HG03097 (cell line): ENCODE measurements at regions not wholly inside any gene's neighbourhood (a gene's known extent, or its start where the extent isn't known, plus 50 kb on each side); places are given as distances from the start of the nearest gene placed in this dataset.
"Not testable (repeated sequence)": the region's sequence is repeated elsewhere in the genome, so short reads cannot be mapped to it uniquely, and the experiment has no call there.

Experiments
- ATAC-seq: cut with Tn5 transposase; IDR thresholded peaks from one replicate; pipeline ENCODE4 v1.9.1; 2021; ENCODE audit not compliant: unreplicated experiment, low FRiP score

DNA sequence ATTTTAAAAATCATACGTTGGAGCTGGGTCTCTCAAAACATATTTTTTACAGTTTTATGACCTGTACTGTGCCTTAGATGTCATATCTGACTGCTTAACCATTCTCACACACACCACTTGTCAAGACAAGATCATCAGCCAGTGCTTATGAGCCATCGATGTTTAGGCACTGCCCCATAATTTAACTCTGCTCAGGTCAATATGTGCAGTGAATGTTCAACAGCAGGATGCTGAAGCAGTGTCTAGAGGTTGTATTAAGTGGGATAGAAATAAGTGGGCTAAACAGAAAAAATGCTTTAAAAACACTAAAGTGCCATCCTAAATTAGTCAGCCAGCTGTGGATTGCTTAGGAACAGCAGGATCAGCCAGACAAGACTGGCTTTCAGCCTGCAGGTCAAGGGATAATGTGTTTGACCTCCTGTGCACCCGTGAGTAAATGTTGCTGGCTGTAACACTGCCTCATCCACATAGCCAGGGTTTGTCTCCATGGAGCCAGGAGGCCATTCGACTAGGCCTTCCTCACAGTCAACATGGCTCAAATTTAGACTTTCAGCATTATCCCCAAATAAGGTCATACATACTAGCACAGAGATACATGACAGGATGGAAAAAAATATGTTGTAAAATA is 139.0 kb upstream of the NXPH2 start:
- ATAC-seq = no peak

DNA sequence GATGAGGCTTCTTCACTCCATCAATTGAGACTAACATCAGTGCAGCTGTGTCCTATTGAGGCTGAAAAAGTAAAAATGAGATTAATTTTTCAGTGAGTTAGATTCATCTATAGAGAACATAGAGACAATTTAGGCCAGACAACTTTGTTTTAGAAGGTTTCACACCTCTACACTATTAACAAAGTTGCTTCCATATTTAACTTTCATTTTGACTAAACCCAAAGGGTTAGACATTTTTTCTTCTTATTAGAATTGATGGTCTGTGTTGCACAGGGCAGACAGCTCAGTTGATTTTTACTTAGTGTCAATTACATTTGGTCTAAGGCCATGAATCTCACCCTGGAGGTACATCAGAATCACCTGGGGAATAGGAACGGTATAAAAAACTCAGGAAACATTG is 130.2 kb upstream of the NXPH2 start:
- no peak for ATAC-seq

DNA sequence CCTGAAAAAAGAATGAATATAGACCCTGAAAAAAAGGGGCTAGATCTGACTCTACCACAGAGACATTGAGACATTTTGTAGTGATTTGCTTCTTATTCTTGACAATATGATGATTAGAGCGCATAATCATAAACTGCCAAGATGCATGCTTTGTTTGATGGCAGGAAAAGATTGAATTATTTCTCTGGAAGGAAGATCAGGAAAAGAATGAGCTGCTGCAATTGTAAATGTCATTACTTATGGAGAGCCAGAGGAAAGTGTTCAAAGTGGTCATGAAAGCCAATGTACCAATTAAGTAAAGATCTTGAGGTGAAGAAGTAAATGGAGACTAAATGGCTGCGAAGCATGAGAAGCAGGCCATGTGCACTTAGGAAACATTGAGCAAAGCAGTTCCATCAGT is 126.4 kb upstream of the NXPH2 start:
- ATAC-seq = no peak

DNA sequence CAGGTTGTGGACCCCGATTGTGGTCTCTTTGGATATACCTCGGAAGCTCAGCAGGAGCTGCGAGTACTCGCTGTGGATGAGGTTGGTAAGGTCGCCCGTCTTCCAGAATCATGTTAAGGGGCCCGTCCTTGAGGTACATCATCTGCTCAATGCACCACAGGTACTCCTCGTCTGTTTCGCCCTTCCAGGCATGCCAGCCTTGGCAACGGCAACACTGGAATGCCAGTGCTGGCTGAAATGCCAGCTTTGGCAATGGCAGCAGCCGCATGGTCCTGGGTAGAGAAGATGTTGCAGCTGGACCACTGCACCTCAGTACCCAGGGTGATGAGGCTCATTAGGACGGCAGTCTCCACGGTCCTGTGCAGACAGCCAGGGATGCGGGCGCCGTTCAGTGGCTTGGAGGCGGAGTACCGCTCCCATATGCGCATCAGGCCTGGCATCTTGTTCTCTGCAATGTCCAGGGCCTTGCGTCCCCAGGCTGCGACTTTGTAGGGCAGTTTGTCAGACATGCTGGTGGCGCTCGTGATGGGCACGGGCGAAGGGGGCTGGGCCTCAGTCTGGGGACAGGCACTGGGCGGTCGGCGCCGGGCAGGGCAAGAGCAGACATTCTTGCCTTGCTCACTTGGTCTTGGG is 122.2 kb upstream of the NXPH2 start:
- ATAC-seq = no peak

DNA sequence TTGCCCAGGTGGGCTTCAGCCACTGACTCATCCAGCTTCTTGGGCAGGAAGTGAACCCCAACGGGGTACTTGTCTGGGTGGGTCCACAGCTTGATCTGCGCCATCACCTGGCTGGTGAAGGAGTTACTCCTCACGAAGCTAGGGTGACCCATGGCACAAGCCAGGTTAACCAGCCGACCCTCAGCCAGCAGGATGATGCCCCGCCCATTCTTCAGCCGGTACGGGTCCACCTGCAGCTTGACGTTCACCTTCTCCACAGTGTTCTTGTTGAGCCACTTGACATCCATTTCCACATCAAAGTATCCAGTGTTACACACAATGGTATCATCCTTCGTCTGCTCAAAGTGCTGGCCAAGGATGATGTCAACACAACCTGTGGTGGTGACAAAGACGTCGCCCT is 121.3 kb upstream of the NXPH2 start:
- ATAC-seq = no peak

DNA sequence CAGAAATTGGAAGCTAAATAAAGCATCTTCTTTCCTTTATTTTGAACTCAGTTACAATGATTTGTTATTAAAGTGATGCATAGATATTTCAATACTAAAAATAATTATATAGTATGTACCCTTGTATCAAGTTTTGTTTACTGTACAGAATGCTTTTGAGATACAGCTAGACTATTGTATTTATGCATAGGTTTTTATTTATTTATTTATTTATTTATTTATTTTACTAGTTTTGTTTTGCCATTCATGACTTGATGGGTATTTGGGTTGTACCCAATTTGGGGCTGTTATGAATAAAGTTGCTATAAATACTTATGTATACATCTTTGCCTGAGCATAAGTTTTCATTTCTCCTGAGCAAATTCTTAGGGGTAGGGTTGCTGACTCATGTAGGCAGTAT is 118.7 kb upstream of the NXPH2 start:
- no peak for ATAC-seq

DNA sequence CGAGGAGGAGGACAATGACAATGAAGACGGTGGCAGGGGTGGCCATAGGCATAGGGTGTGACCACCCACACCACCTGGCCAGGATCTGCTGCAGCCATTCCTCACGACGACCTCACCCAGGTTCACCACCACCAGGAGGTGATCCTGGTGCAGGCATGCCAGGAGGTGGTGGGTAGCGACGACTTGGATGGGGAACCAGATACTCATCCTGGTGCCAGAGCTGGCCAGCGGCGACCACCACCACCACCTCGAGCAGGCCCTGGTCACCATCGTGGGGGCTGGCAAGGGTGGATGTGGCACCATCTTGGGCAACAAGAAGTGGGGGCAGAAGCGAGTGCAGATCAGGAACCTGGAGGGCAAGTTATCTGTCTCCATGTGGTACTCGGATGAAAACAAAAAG is 117.1 kb upstream of the NXPH2 start:
- no peak for ATAC-seq

GRCh38 chr2:138893746-138894145 is 113.6 kb upstream of the NXPH2 start:
- ATAC-seq = no peak

DNA sequence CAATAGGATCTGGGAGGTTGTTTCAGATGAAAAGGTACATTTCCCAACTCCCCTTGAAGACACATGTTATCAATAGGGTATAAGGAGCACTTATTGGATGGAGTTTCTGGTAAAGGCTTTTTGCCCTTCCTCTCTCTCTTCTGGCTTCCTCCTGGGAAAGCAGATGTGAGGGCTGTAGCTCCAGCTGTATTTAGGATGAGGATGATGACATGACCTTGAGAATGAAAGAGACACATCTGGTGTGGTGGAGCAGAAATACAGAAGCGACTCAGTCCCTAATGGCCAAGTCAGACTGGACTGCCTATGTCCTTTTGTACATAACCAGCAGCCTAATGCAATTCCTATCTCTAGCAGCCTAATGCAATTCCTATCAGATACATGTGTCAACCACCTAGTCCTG is 100.9 kb upstream of the NXPH2 start:
- no peak for ATAC-seq

GRCh38 chr2:138879931-138880330 is 99.7 kb upstream of the NXPH2 start:
- no peak for ATAC-seq

- no peak for ATAC-seq
Observed at GRCh38 chr2:138877421-138877820, 97.2 kb upstream of the NXPH2 start.

GRCh38 chr2:138874251-138874650 is 94.1 kb upstream of the NXPH2 start:
- ATAC-seq = no peak

GRCh38 chr2:138872116-138872515 is 91.9 kb upstream of the NXPH2 start:
- not testable (repeated sequence) for ATAC-seq

- ATAC-seq = no peak
Observed at GRCh38 chr2:138871312-138871711, 91.1 kb upstream of the NXPH2 start.

DNA sequence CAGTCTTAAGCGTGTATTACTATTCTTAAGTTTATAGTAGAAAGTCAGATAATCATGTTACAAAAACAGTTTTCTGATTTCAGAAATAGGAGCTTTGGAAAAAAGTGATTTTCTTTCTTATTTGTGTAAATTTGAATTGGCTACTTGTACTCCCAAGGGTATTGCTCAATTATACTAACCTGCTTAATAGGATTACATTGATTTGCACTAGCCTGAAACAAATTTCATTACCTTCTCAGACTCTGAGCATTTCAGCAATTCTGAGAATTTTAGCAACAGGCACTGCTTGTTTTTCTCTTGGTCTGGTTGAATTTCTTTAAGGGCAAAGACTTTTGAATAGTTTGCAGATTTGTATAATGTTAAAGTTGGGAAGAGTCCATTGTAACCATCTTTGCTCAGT is 87.2 kb upstream of the NXPH2 start:
- ATAC-seq = no peak

DNA sequence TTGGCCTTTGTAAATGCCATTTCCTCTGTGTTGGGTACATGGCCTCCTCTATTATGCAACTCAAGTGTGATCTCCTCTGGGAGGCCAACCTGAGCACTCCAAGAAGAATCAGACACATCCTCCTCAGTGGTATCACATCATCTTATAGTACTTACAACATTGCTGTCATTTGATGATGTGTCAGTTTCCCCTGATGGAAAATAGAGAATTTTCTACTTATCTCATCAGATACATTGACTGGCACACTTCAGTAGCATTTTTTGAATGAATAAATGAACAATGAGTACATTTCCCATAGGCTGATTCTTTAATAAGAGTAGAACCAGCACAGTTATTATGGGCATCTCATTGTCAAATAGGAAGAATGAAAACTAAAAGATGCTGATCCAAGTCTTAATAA is 86.6 kb upstream of the NXPH2 start:
- no peak for ATAC-seq

DNA sequence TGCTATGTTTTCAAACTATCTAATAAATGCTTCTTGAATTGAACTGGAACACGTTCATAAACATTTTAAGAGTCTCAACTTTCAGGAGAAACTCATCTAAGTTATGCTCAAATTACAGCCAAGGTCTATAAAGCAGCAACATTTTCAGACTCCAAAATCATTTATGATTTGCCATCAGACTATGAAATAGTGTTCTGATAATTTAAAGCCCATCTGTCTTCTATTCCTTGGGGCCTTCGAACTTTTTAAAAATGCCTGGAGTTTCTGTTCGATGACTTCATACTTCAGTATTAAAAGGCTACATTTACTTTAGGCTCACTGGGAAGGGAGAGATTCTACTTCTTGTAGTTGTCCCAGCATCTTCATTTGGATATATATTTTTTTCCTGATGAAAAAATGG is 73.6 kb upstream of the NXPH2 start:
- no peak for ATAC-seq

DNA sequence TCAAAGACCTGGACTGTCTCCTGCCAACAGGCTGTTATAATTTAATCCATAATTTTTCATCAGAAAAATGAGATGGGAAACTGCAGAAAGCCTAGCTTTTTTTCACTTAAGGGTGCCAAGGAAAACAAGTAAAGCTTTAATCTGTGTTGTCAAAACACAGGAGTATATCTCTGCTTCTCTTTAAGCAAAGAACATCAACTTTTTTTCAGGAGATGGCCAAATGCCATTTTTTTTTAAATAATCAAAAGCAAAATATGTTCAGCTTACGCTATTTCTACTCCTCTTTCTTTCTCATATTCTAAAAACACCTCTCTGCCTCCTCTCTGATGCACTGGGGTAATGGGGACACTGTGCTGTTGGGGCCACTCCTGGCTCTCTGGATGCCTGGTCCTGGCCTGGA is 73.1 kb upstream of the NXPH2 start:
- no peak for ATAC-seq

- peak; percentile 87 for ATAC-seq
Observed at GRCh38 chr2:138846216-138846821, 66.1 kb upstream of the NXPH2 start.

GRCh38 chr2:138842341-138842740 is 62.2 kb upstream of the NXPH2 start:
- ATAC-seq = no peak

DNA sequence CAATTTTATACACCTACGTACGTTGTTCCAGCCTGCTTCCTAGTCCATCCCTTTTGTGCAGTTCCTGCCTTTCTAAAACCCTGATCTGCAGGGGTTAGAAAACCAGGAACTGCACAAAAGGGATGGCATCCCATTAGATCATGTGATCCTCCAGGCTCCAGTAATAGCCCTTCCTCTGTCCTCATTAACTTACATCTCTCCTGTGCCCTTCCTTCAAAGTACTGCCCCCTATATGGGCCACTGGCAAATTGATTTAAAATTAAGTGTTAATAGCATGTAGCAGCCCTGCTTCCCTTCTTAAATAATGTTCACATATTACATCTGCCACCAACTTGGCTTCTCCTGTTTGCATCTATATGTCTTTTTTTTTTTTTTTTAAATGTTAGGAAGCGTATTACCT is 61.3 kb upstream of the NXPH2 start:
- ATAC-seq = no peak

GRCh38 chr2:138838851-138839620 is 58.8 kb upstream of the NXPH2 start:
- no peak for ATAC-seq
